HCT116 (cell line): ENCODE measurements at regions not wholly inside any gene's neighbourhood (a gene's known extent, or its start where the extent isn't known, plus 50 kb on each side); places are given as distances from the start of the nearest gene placed in this dataset.

Experiments
- CBX3 ChIP-seq: IDR thresholded peaks from 2 replicates; pipeline ENCODE4 v1.6.1; 2012; ENCODE audit warnings: low read depth
- CEBPB ChIP-seq: IDR thresholded peaks from 2 replicates; pipeline ENCODE4 v1.6.1; 2012; ENCODE audit warnings: low read depth
- CTCF ChIP-seq, 3 experiments: fragments of 200-600 bp in 1 of 3; sonication (generic) in 1 of 3; IDR thresholded peaks in 2 of 3; conservative IDR thresholded peaks in 1 of 3; 2 replicates each; pipeline ENCODE4 v1.5.1; 2012 to 2017; ENCODE audit warnings: low read depth in 2 of 3, low read length in 2 of 3, antibody characterized with exemption in 1 of 3, borderline replicate concordance in 1 of 3, control low read depth in 1 of 3, mild to moderate bottlenecking in 1 of 3, mixed read lengths in 1 of 3, mixed run types in 1 of 3, moderate library complexity in 1 of 3; ENCODE audit not compliant: insufficient read depth in 1 of 3
- EGR1 ChIP-seq: IDR thresholded peaks from 2 replicates; pipeline ENCODE4 v1.6.1; 2012; ENCODE audit warnings: low read depth
- ELF1 ChIP-seq: IDR thresholded peaks from 2 replicates; pipeline ENCODE4 v1.6.1; 2012; ENCODE audit warnings: low read depth, borderline replicate concordance
- EZH2 ChIP-seq: fragments of 200-600 bp; sonication (generic); IDR thresholded peaks from 2 replicates; pipeline ENCODE4 v1.6.1; 2017; ENCODE audit warnings: antibody characterized with exemption, mixed run types
- JUND ChIP-seq: IDR thresholded peaks from 2 replicates; pipeline ENCODE4 v1.6.1; 2012
- MAX ChIP-seq: IDR thresholded peaks from 2 replicates; pipeline ENCODE4 v1.6.1; 2012
- POLR2A ChIP-seq: IDR thresholded peaks from 2 replicates; pipeline ENCODE4 v1.7.0; 2011; ENCODE audit warnings: borderline replicate concordance; ENCODE audit not compliant: insufficient read depth, insufficient read length; ENCODE audit errors: extremely low read depth
- POLR2AphosphoS5 ChIP-seq: IDR thresholded peaks from 2 replicates; pipeline ENCODE4 v1.6.1; 2011; ENCODE audit warnings: mild to moderate bottlenecking, low read depth, low read length, moderate library complexity
- REST ChIP-seq: IDR thresholded peaks from 2 replicates; pipeline ENCODE4 v1.6.1; 2012; ENCODE audit warnings: low read depth
- YY1 ChIP-seq: IDR thresholded peaks from 2 replicates; pipeline ENCODE4 v1.6.1; 2011; ENCODE audit warnings: low read length, low read depth, moderate library complexity, mild to moderate bottlenecking; ENCODE audit not compliant: insufficient replicate concordance; ENCODE audit errors: extremely low read depth

- TF ChIP-seq POLR2A (no peak), POLR2AphosphoS5 (no peak), CTCF (IDR thresholded peaks at IDR 0.05 in 2 of 3, conservative IDR thresholded peaks at IDR 0.05 in 1 of 3; ENCODE audit: borderline replicate concordance in 1 of 3, insufficient read depth in 1 of 3, low read depth in 2 of 3, low read length in 2 of 3) (no peak), YY1 (no peak), JUND (no peak), REST (no peak), CBX3 (no peak), EZH2 (no peak), MAX (no peak), CEBPB (no peak), ELF1 (no peak), EGR1 (no peak)
Measured at GRCh38 chr2:177090967-177091366, 121.6 kb upstream of the HNRNPA3 start.
